Pancreas (tissue), 10 donors: ENCODE measurements at regions not wholly inside any gene's neighbourhood (a gene's known extent, or its start where the extent isn't known, plus 50 kb on each side); places are given as distances from the start of the nearest gene placed in this dataset.

ENCODE experiments used
- ATAC-seq, 4 donors: fragments of 200-7000 bp; cut with Tn5 transposase; one replicate each; pipeline versions ENCODE4 v1.8.0 to v1.9.1; 2020; ENCODE audit warnings: mild to moderate bottlenecking in 4 of 4, moderate library complexity in 4 of 4
- DNase-seq, 6 donors: peaks; one replicate each; pipeline ENCODE4 v3.0.0-alpha.2; 2020
- FAIRE-seq: peaks from 2 replicates; lab custom pipeline; 2012; peaks lifted over from hg19 to GRCh38; lab: Jason Lieb, UNC
- H3K27ac ChIP-seq, 4 donors: fragments of 200-600 bp; sonication (generic); 1 replicate in 3 of 4; 2 replicates in 1 of 4; pipeline versions ENCODE4 v1.5.0 to v1.8.0; 2020
- H3K27me3 ChIP-seq, 4 donors: fragments of 200-600 bp; one replicate each; pipeline ENCODE4 v1.8.0; 2021
- H3K36me3 ChIP-seq, 3 donors: fragments of 200-600 bp; sonication (generic) in 1 of 3; one replicate each; pipeline versions ENCODE4 v1.5.0 to v1.8.0; 2020 to 2021
- H3K4me1 ChIP-seq, 3 donors: fragments of 200-600 bp; one replicate each; pipeline ENCODE4 v1.8.0; 2021
- H3K4me3 ChIP-seq, 4 donors: fragments of 200-600 bp; sonication (generic) in 2 of 4; one replicate each; pipeline versions ENCODE4 v1.5.0 to v1.8.0; 2020 to 2021
- H3K9me3 ChIP-seq, 4 donors: fragments of 200-600 bp; one replicate each; pipeline ENCODE4 v1.8.0; 2021
- CTCF ChIP-seq, 4 donors: fragments of 200-600 bp; sonication (generic) in 3 of 4; IDR thresholded peaks; one replicate each; pipeline versions ENCODE4 v1.5.0 to v1.8.0; 2021; ENCODE audit warnings: antibody characterized with exemption in 4 of 4
- WGBS, 2 donors: extraction: QIAGEN DNeasy Blood & Tissue Kit; methylation state at CpG; one replicate each; pipeline ENCODE4 v1.1.7; 2013; 5-methylcytosine and 5-hydroxymethylcytosine counted together
- intact Hi-C, 3 donors: fragments of 100-400 bp; cut with DNase I; formaldehyde crosslinking; loops; one replicate each; pipeline versions ENCODE4 v1.11.1 to v1.14.2; 2022
- donor health status: healthy with polysubstance abuse.
- donor health status: DM: no; HTN: no; CAD: no; lungs with moderate emphysema.
- donor health status: DM: no; HTN: no; CAD: no.
- donor health status: control.
- donor health status: control.
- donor health status: Bipolar disorder and iron deficiency.
- donor health status: DM: yes; HTN: yes; CAD: no.
- donor health status: DM: no; HTN: no; CAD: no.
- donor health status: DM: no; HTN: no; CAD: no.
- donor health status: DM: yes; HTN: yes; CAD: no.

DNA sequence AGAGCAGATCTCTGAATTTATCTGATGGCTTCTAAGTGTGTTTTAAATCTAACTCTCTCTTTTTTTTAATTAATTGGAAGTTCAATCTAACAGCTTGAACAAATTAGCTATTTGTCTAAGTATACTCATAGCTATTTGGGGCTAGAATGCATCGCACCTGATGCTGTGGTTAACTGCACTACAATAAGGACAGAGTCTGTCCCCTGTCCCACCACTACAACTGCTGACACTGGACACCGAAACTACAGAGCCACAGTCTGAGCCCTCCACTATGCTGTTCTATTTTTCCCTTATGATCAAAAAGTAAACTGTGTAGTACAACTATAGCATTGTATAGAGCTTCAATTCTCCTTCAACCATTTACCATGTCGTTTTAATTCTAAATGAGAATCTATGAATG is 89.4 kb upstream of the AHR start:
- Histone ChIP-seq H3K9me3 (no peaks in the 10 kb centered on the region), H3K4me3 (no peak overlapping the region), H3K4me1 (no peaks in the 10 kb centered on the region), H3K27me3 (no peaks in the 10 kb centered on the region), H3K36me3 (no peaks in the 10 kb centered on the region), H3K27ac (no peak overlapping the region)
- FAIRE-seq (no peak), ATAC-seq (no peak), DNase-seq (no peak)
- intact Hi-C loops, result no loop called here
- WGBS, 2 donors, result 54 to 79% methylated on average over 3 of the region's 3 CpGs
- TF ChIP-seq CTCF (IDR thresholded peaks at IDR 0.05), result no peak

DNA sequence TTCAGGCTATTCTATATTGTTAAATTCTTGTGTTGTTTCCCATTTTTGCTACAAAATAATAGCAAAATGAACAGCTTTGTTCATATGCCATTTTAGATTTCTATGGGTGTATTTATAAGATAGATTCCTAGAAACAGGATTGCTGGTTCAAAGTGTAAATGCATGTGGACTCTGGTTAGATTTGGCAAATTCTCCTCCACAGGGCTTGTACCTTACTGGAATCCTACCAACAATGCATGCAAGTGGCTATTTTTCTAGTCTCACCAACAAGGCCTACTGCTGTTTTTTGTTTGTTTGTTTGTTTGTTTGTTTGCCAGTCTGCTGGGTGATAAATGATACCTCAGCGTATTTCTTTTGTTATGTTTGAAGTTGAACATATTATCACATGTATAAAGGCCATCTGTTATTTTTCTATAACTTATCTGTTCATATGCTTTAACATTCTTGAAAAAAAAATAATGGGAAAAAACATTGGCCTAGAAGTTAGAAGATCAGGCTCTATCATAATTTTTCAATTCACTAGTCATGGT is 87.1 kb upstream of the AHR start:
- Histone ChIP-seq H3K9me3 (no peaks in the 10 kb centered on the region), H3K4me3 (no peak overlapping the region), H3K4me1 (no peaks in the 10 kb centered on the region), H3K36me3 (no peaks in the 10 kb centered on the region), H3K27me3 (no peaks in the 10 kb centered on the region), H3K27ac (no peak overlapping the region)
- FAIRE-seq, result no peak
- intact Hi-C loops, result no loop called here
- 79 to 82% methylated on average over 1 of the region's 1 CpG for WGBS, 2 donors
- no peak for DNase-seq
- no peak for ATAC-seq
- TF ChIP-seq CTCF (IDR thresholded peaks at IDR 0.05), result no peak

GRCh38 chr7:17212188-17212587 is 86.3 kb upstream of the AHR start:
- FAIRE-seq (no peak), ATAC-seq (peak in 1 of 4 donors; percentile 62), DNase-seq (no peak)
- Histone ChIP-seq H3K4me3 (no peak overlapping the region), H3K9me3 (no peaks in the 10 kb centered on the region), H3K27ac (no peak overlapping the region), H3K27me3 (no peaks in the 10 kb centered on the region), H3K4me1 (no peaks in the 10 kb centered on the region), H3K36me3 (no peaks in the 10 kb centered on the region)
- intact Hi-C loops, result no loop called here
- TF ChIP-seq CTCF (IDR thresholded peaks at IDR 0.05), result no peak

DNA sequence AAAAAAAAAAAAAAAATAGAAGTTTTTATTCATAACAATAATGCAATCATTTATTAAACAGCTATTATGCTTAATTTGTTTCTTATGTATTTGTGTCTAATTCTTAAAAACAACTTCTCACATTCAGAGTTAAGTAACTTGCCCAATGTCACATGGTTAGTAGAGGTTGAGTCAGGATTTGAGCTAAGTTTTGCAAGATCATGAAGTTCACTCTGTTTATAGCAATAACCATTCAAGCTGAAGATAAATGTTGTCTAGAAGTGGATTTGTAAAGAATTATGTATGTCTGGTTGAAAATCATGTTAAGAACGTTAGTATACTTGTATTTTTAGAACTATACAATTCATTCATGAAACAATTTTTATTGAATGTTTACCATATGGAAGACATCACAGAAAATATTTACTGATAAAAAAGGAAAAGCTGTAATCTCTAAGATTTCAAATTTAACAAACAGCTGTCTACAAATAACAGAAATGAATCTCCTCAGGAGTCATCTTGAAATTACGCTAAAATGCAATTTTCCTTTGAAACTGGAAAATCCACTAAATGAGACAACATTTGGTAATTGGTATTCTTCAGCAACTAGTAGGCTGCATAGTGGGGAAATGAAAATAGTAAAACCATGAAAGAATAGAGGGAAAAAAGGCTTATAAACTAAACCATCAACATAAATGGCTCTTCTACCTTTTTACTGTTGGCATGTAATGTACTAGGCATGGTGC is 70.5 kb upstream of the AHR start:
- intact Hi-C loops, result no loop called here
- H3K27ac ChIP-seq, result no peak overlapping the region
- WGBS, 2 donors, result 83 to 94% methylated on average over 2 of the region's 2 CpGs
- H3K27me3 ChIP-seq, result no peaks in the 10 kb centered on the region
- H3K4me3 ChIP-seq, result no peak overlapping the region
- FAIRE-seq (no peak), DNase-seq (no peak), ATAC-seq (no peak)
- TF ChIP-seq CTCF (IDR thresholded peaks at IDR 0.05), result no peak
- no peaks in the 10 kb centered on the region for H3K4me1 ChIP-seq
- no peaks in the 10 kb centered on the region for H3K9me3 ChIP-seq
- no peaks in the 10 kb centered on the region for H3K36me3 ChIP-seq

DNA sequence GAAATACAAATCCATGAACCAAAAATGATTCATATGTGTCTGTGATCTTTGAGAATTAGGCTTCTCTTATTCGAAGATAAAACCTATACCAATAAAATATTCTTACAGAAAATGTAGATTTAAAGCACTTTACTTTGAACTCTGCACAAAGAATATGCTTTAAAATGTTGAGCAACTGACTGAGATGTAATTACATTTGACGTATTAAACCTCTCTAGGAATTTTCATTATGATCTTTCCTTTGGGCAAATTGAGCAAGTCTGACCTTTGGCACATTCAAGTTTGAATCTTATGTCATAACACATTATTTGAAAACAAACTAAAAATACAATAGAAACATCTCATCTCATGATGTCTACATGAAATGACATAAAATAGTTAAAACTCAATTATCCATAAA is 69.2 kb upstream of the AHR start:
- intact Hi-C loops, result no loop called here
- Histone ChIP-seq H3K27me3 (no peaks in the 10 kb centered on the region), H3K27ac (no peak overlapping the region), H3K9me3 (no peaks in the 10 kb centered on the region), H3K4me1 (no peaks in the 10 kb centered on the region), H3K36me3 (no peaks in the 10 kb centered on the region), H3K4me3 (no peak overlapping the region)
- 76 to 81% methylated on average over 2 of the region's 2 CpGs for WGBS, 2 donors
- FAIRE-seq, result no peak
- DNase-seq, result no peak
- no peak for ATAC-seq
- no peak for TF ChIP-seq CTCF (IDR thresholded peaks at IDR 0.05)
